ENCODE measurements at regions not wholly inside any gene's neighbourhood (a gene's known extent, or its start where the extent isn't known, plus 50 kb on each side); places are given as distances from the start of the nearest gene placed in this dataset.

GRCh38 chr11:69554849-69555248 lies 73.4 kb downstream of the LINC01488 start:
- Histone ChIP-seq H3K4me1 (ENCODE audit: control extremely low read depth in 1 of 4, control insufficient read depth in 4 of 4, insufficient read depth in 4 of 4, low read length in 3 of 4) (peaks cover 0 to 5% (median 0%) of the 10 kb centered on the region in 4 experiments), H3K9me3 (ENCODE audit: control extremely low read depth in 1 of 5, control insufficient read depth in 4 of 5, insufficient read depth in 2 of 5, low read depth in 1 of 5, low read length in 4 of 5) (peaks cover 0 to 7% (median 5%) of the 10 kb centered on the region in 5 experiments), H3K4me3 (ENCODE audit: control insufficient read depth in 1 of 7, extremely low read depth in 1 of 7, insufficient read depth in 4 of 7, low read depth in 2 of 7, low read length in 6 of 7) (no peak overlapping the region), H3K27me3 (replicated peaks in 2 of 5; ENCODE audit: control insufficient read depth in 4 of 5, insufficient read depth in 5 of 5, low read length in 4 of 5) (no peaks in the 10 kb centered on the region), H3K27ac (ENCODE audit: insufficient read depth in 1 of 2, low read depth in 1 of 2, low read length in 2 of 2, poor library complexity in 1 of 2, severe bottlenecking in 2 of 2) (no peak overlapping the region), H3K36me3 (ENCODE audit: control insufficient read depth in 4 of 4, insufficient read depth in 4 of 4, low read length in 3 of 4) (no peaks in the 10 kb centered on the region)
- CTCF ChIA-PET = interaction anchor here (1.9 kb wide), 1 partner anchor 75 kb away, joined by 4 read pairs; a partner anchor contains a TSS
- POLR2A ChIA-PET = no interaction called here
- 98% methylated on average over 4 of the region's 6 CpGs for WGBS (ENCODE audit: insufficient coverage)
- DNase-seq = no peak

- Histone ChIP-seq H3K9me3 (ENCODE audit: control extremely low read depth in 1 of 5, control insufficient read depth in 4 of 5, insufficient read depth in 2 of 5, low read depth in 1 of 5, low read length in 4 of 5) (peaks cover 0 to 7% (median 2%) of the 10 kb centered on the region in 5 experiments), H3K4me1 (ENCODE audit: control extremely low read depth in 1 of 4, control insufficient read depth in 4 of 4, insufficient read depth in 4 of 4, low read length in 3 of 4) (peaks cover 0 to 5% (median 0%) of the 10 kb centered on the region in 4 experiments), H3K27ac (ENCODE audit: insufficient read depth in 1 of 2, low read depth in 1 of 2, low read length in 2 of 2, poor library complexity in 1 of 2, severe bottlenecking in 2 of 2) (no peak overlapping the region), H3K27me3 (replicated peaks in 2 of 5; ENCODE audit: control insufficient read depth in 4 of 5, insufficient read depth in 5 of 5, low read length in 4 of 5) (no peaks in the 10 kb centered on the region), H3K36me3 (ENCODE audit: control insufficient read depth in 4 of 4, insufficient read depth in 4 of 4, low read length in 3 of 4) (no peaks in the 10 kb centered on the region), H3K4me3 (ENCODE audit: control insufficient read depth in 1 of 7, extremely low read depth in 1 of 7, insufficient read depth in 4 of 7, low read depth in 2 of 7, low read length in 6 of 7) (no peak overlapping the region)
- CTCF ChIA-PET = no interaction called here
- WGBS (ENCODE audit: insufficient coverage) = 100% methylated on average over 7 of the region's 7 CpGs
- no peak for DNase-seq
- POLR2A ChIA-PET = no interaction called here
These were observed 75.8 kb downstream of the LINC01488 start for GRCh38 chr11:69557266-69557665.

- 86% methylated on average over 4 of the region's 12 CpGs for WGBS (ENCODE audit: insufficient coverage)
- CTCF ChIA-PET = no interaction called here
These were observed 77.1 kb downstream of the LINC01488 start for GRCh38 chr11:69558519-69558941.

GRCh38 chr11:69559181-69559580 lies 77.7 kb downstream of the LINC01488 start:
- Histone ChIP-seq H3K27ac (ENCODE audit: insufficient read depth in 1 of 2, low read depth in 1 of 2, low read length in 2 of 2, poor library complexity in 1 of 2, severe bottlenecking in 2 of 2) (no peak overlapping the region), H3K4me1 (ENCODE audit: control extremely low read depth in 1 of 4, control insufficient read depth in 4 of 4, insufficient read depth in 4 of 4, low read length in 3 of 4) (peaks cover 0 to 5% (median 0%) of the 10 kb centered on the region in 4 experiments), H3K9me3 (ENCODE audit: control extremely low read depth in 1 of 5, control insufficient read depth in 4 of 5, insufficient read depth in 2 of 5, low read depth in 1 of 5, low read length in 4 of 5) (peaks cover 0 to 7% (median 2%) of the 10 kb centered on the region in 5 experiments), H3K27me3 (replicated peaks in 2 of 5; ENCODE audit: control insufficient read depth in 4 of 5, insufficient read depth in 5 of 5, low read length in 4 of 5) (no peaks in the 10 kb centered on the region), H3K36me3 (ENCODE audit: control insufficient read depth in 4 of 4, insufficient read depth in 4 of 4, low read length in 3 of 4) (no peaks in the 10 kb centered on the region), H3K4me3 (ENCODE audit: control insufficient read depth in 1 of 7, extremely low read depth in 1 of 7, insufficient read depth in 4 of 7, low read depth in 2 of 7, low read length in 6 of 7) (no peak overlapping the region)
- ChIA-PET CTCF (no interaction called here), POLR2A (no interaction called here)
- DNase-seq = no peak
- WGBS (ENCODE audit: insufficient coverage) = 86% methylated on average over 5 of the region's 5 CpGs

More at GRCh38 chr11:69558519-69558941, 77.1 kb downstream of the LINC01488 start:
- H3K27me3 ChIP-seq (replicated peaks in 2 of 5; ENCODE audit: control insufficient read depth in 4 of 5, insufficient read depth in 5 of 5, low read length in 4 of 5) = no peaks in the 10 kb centered on the region
- no peak for DNase-seq
- peaks cover 0 to 7% (median 2%) of the 10 kb centered on the region in 5 experiments for H3K9me3 ChIP-seq (ENCODE audit: control extremely low read depth in 1 of 5, control insufficient read depth in 4 of 5, insufficient read depth in 2 of 5, low read depth in 1 of 5, low read length in 4 of 5)
- POLR2A ChIA-PET = no interaction called here
- peaks cover 0 to 5% (median 0%) of the 10 kb centered on the region in 4 experiments for H3K4me1 ChIP-seq (ENCODE audit: control extremely low read depth in 1 of 4, control insufficient read depth in 4 of 4, insufficient read depth in 4 of 4, low read length in 3 of 4)
- no peak overlapping the region for H3K4me3 ChIP-seq (ENCODE audit: control insufficient read depth in 1 of 7, extremely low read depth in 1 of 7, insufficient read depth in 4 of 7, low read depth in 2 of 7, low read length in 6 of 7)
- no peaks in the 10 kb centered on the region for H3K36me3 ChIP-seq (ENCODE audit: control insufficient read depth in 4 of 4, insufficient read depth in 4 of 4, low read length in 3 of 4)
- H3K27ac ChIP-seq (ENCODE audit: insufficient read depth in 1 of 2, low read depth in 1 of 2, low read length in 2 of 2, poor library complexity in 1 of 2, severe bottlenecking in 2 of 2) = no peak overlapping the region

GRCh38 chr11:69560141-69560790 lies 78.8 kb downstream of the LINC01488 start:
- WGBS (ENCODE audit: insufficient coverage) = 97% methylated on average over 4 of the region's 4 CpGs
- DNase-seq = no peak
- Histone ChIP-seq H3K4me3 (ENCODE audit: control insufficient read depth in 1 of 7, extremely low read depth in 1 of 7, insufficient read depth in 4 of 7, low read depth in 2 of 7, low read length in 6 of 7) (no peak overlapping the region), H3K36me3 (ENCODE audit: control insufficient read depth in 4 of 4, insufficient read depth in 4 of 4, low read length in 3 of 4) (no peaks in the 10 kb centered on the region), H3K27me3 (replicated peaks in 2 of 5; ENCODE audit: control insufficient read depth in 4 of 5, insufficient read depth in 5 of 5, low read length in 4 of 5) (no peaks in the 10 kb centered on the region), H3K27ac (ENCODE audit: insufficient read depth in 1 of 2, low read depth in 1 of 2, low read length in 2 of 2, poor library complexity in 1 of 2, severe bottlenecking in 2 of 2) (no peak overlapping the region), H3K4me1 (ENCODE audit: control extremely low read depth in 1 of 4, control insufficient read depth in 4 of 4, insufficient read depth in 4 of 4, low read length in 3 of 4) (peaks cover 0 to 5% (median 0%) of the 10 kb centered on the region in 4 experiments), H3K9me3 (ENCODE audit: control extremely low read depth in 1 of 5, control insufficient read depth in 4 of 5, insufficient read depth in 2 of 5, low read depth in 1 of 5, low read length in 4 of 5) (peaks cover 0 to 7% (median 2%) of the 10 kb centered on the region in 5 experiments)
- CTCF ChIA-PET = no interaction called here
- POLR2A ChIA-PET = no interaction called here

GRCh38 chr11:69562302-69562701 lies 78.7 kb upstream of the CCND1 start:
- POLR2A ChIA-PET = no interaction called here
- CTCF ChIA-PET = no interaction called here
- WGBS (ENCODE audit: insufficient coverage) = 100% methylated on average over 2 of the region's 4 CpGs

GRCh38 chr11:69562816-69563215 lies 78.1 kb upstream of the CCND1 start:
- CTCF ChIA-PET = no interaction called here
- WGBS (ENCODE audit: insufficient coverage) = 90% methylated on average over 4 of the region's 4 CpGs
- Histone ChIP-seq H3K9me3 (ENCODE audit: control extremely low read depth in 1 of 5, control insufficient read depth in 4 of 5, insufficient read depth in 2 of 5, low read depth in 1 of 5, low read length in 4 of 5) (peaks cover 3 to 14% (median 7%) of the 10 kb centered on the region in 5 experiments), H3K27me3 (replicated peaks in 2 of 5; ENCODE audit: control insufficient read depth in 4 of 5, insufficient read depth in 5 of 5, low read length in 4 of 5) (no peaks in the 10 kb centered on the region), H3K4me1 (ENCODE audit: control extremely low read depth in 1 of 4, control insufficient read depth in 4 of 4, insufficient read depth in 4 of 4, low read length in 3 of 4) (peaks cover 0 to 5% (median 0%) of the 10 kb centered on the region in 4 experiments), H3K4me3 (ENCODE audit: control insufficient read depth in 1 of 7, extremely low read depth in 1 of 7, insufficient read depth in 4 of 7, low read depth in 2 of 7, low read length in 6 of 7) (no peak overlapping the region), H3K27ac (ENCODE audit: insufficient read depth in 1 of 2, low read depth in 1 of 2, low read length in 2 of 2, poor library complexity in 1 of 2, severe bottlenecking in 2 of 2) (no peak overlapping the region), H3K36me3 (ENCODE audit: control insufficient read depth in 4 of 4, insufficient read depth in 4 of 4, low read length in 3 of 4) (no peaks in the 10 kb centered on the region)
- no peak for DNase-seq
- POLR2A ChIA-PET = no interaction called here

More at GRCh38 chr11:69562302-69562701, 78.7 kb upstream of the CCND1 start:
- H3K4me3 ChIP-seq (ENCODE audit: control insufficient read depth in 1 of 7, extremely low read depth in 1 of 7, insufficient read depth in 4 of 7, low read depth in 2 of 7, low read length in 6 of 7) = no peak overlapping the region
- no peaks in the 10 kb centered on the region for H3K36me3 ChIP-seq (ENCODE audit: control insufficient read depth in 4 of 4, insufficient read depth in 4 of 4, low read length in 3 of 4)
- H3K27me3 ChIP-seq (replicated peaks in 2 of 5; ENCODE audit: control insufficient read depth in 4 of 5, insufficient read depth in 5 of 5, low read length in 4 of 5) = no peaks in the 10 kb centered on the region
- no peak for DNase-seq
- no peak overlapping the region for H3K27ac ChIP-seq (ENCODE audit: insufficient read depth in 1 of 2, low read depth in 1 of 2, low read length in 2 of 2, poor library complexity in 1 of 2, severe bottlenecking in 2 of 2)
- peaks cover 3 to 14% (median 7%) of the 10 kb centered on the region in 5 experiments for H3K9me3 ChIP-seq (ENCODE audit: control extremely low read depth in 1 of 5, control insufficient read depth in 4 of 5, insufficient read depth in 2 of 5, low read depth in 1 of 5, low read length in 4 of 5)
- H3K4me1 ChIP-seq (ENCODE audit: control extremely low read depth in 1 of 4, control insufficient read depth in 4 of 4, insufficient read depth in 4 of 4, low read length in 3 of 4) = peaks cover 0 to 5% (median 0%) of the 10 kb centered on the region in 4 experiments
